ENCODE measurements at regions not wholly inside any gene's neighbourhood (a gene's known extent, or its start where the extent isn't known, plus 50 kb on each side); places are given as distances from the start of the nearest gene placed in this dataset.

- Histone ChIP-seq H3K27ac (no peak overlapping the region), H3K36me3 (ENCODE audit: insufficient read depth in 1 of 2, low read depth in 1 of 2) (no peaks in the 10 kb centered on the region), H3K9me3 (no peaks in the 10 kb centered on the region), H3K27me3 (ENCODE audit: insufficient read depth in 3 of 3, low read length in 2 of 3) (no peaks in the 10 kb centered on the region), H3K4me1 (no peaks in the 10 kb centered on the region), H3K4me3 (no peak overlapping the region)
- WGBS, 3 donors = 71 to 72% (median 71%) methylated on average over 3 of the region's 3 CpGs
- ATAC-seq (no peak), DNase-seq (no peak)
- intact Hi-C loops (cut with DNase I) = no loop called here
- no peak for TF ChIP-seq CTCF (IDR thresholded peaks at IDR 0.05)
Observed at GRCh38 chr10:85151506-85151905, 823.1 kb downstream of the CCSER2 start.

DNA sequence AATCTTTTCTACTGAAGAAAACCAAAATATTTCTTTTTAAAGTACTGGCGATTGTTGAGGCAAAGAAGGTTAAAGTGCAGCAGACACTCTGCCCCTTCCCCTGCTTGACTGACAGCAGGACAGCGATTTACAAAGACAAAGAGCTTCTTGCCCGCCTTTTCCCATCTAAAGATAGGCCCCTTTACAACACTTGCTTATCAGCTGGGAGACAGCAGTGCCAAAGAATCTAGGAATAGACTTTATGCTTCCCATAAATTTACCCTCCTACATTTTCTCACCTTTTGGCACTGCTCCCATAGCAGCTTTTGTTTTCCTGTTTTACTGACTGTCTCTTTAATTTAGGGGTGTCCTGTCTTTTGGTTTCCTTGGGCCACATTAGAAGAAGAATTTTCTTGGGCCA, 824.1 kb downstream of the CCSER2 start:
- ATAC-seq (no peak), DNase-seq (no peak)
- H3K27me3 ChIP-seq (ENCODE audit: insufficient read depth in 3 of 3, low read length in 2 of 3) = no peaks in the 10 kb centered on the region
- no peak overlapping the region for H3K27ac ChIP-seq
- H3K4me3 ChIP-seq = no peak overlapping the region
- no peaks in the 10 kb centered on the region for H3K9me3 ChIP-seq
- TF ChIP-seq CTCF (IDR thresholded peaks at IDR 0.05) = no peak
- no peaks in the 10 kb centered on the region for H3K4me1 ChIP-seq
- 31 to 38% (median 37%) methylated on average over 3 of the region's 3 CpGs for WGBS, 3 donors
- no peaks in the 10 kb centered on the region for H3K36me3 ChIP-seq (ENCODE audit: insufficient read depth in 1 of 2, low read depth in 1 of 2)
- intact Hi-C loops (cut with DNase I) = no loop called here

GRCh38 chr10:85152911-85153310, 824.5 kb downstream of the CCSER2 start:
- Histone ChIP-seq H3K27me3 (ENCODE audit: insufficient read depth in 3 of 3, low read length in 2 of 3) (no peaks in the 10 kb centered on the region), H3K27ac (no peak overlapping the region), H3K4me1 (no peaks in the 10 kb centered on the region), H3K9me3 (no peaks in the 10 kb centered on the region), H3K36me3 (ENCODE audit: insufficient read depth in 1 of 2, low read depth in 1 of 2) (no peaks in the 10 kb centered on the region), H3K4me3 (no peak overlapping the region)
- WGBS, 3 donors = 68 to 79% (median 70%) methylated on average over 1 of the region's 1 CpG
- no peak for TF ChIP-seq CTCF (IDR thresholded peaks at IDR 0.05)
- intact Hi-C loops (cut with DNase I) = no loop called here
- ATAC-seq = no peak
- no peak for DNase-seq

DNA sequence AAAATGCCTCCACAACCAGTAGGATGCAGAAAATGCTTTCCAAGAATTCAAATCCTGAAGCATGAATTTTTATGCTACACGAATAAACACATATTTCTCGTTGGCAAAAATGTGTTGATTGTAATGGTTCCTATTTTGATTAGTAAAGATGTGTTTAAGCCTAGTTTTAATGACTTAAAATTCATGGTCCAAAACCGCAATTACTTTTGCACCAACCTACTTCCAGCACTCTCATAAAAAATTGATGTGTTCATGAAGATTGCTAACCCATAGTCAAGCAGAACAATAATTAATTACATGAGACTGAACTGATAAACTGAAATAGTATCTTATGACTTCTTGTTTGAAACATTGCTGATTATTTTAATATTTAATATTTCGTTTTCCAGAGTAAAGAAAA, 828.8 kb downstream of the CCSER2 start:
- Histone ChIP-seq H3K27me3 (ENCODE audit: insufficient read depth in 3 of 3, low read length in 2 of 3) (no peaks in the 10 kb centered on the region), H3K4me1 (no peaks in the 10 kb centered on the region), H3K4me3 (no peak overlapping the region), H3K36me3 (ENCODE audit: insufficient read depth in 1 of 2, low read depth in 1 of 2) (no peaks in the 10 kb centered on the region), H3K27ac (no peak overlapping the region), H3K9me3 (no peaks in the 10 kb centered on the region)
- 73 to 76% (median 76%) methylated on average over 4 of the region's 4 CpGs for WGBS, 3 donors
- TF ChIP-seq CTCF (IDR thresholded peaks at IDR 0.05) = no peak
- DNase-seq = no peak
- intact Hi-C loops (cut with DNase I) = no loop called here
- no peak for ATAC-seq

DNA sequence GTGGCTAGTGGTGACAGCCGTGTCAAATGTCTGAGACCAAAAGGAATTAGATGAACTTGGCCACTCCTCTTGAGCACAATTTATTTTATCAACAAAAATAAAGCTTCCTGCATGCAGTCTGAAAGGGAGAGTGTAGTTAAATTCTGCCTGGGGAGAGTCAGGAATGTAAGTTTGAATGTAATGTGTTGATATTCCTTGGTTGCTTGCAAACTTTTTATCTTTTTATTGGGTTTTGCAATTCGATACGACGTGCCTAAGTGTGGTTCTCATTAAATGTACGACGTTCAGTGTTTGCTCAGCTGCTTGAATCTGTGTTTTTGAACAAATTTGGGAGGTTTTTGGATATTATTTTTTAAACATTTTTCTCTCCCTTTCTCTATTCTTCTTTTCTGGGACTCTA, 839.9 kb downstream of the CCSER2 start:
- H3K9me3 ChIP-seq = no peaks in the 10 kb centered on the region
- H3K27ac ChIP-seq = no peak overlapping the region
- no peak for TF ChIP-seq CTCF (IDR thresholded peaks at IDR 0.05)
- no peak for DNase-seq
- intact Hi-C loops (cut with DNase I) = no loop called here
- H3K36me3 ChIP-seq (ENCODE audit: insufficient read depth in 1 of 2, low read depth in 1 of 2) = no peaks in the 10 kb centered on the region
- H3K4me3 ChIP-seq = no peak overlapping the region
- H3K4me1 ChIP-seq = no peaks in the 10 kb centered on the region
- no peak for ATAC-seq
- H3K27me3 ChIP-seq (ENCODE audit: insufficient read depth in 3 of 3, low read length in 2 of 3) = no peaks in the 10 kb centered on the region
- WGBS, 3 donors = 29 to 38% (median 30%) methylated on average over 6 of the region's 6 CpGs

Data from psoas muscle (tissue), 7 donors.